HG03342 (cell line): ENCODE measurements at regions not wholly inside any gene's neighbourhood (a gene's known extent, or its start where the extent isn't known, plus 50 kb on each side); places are given as distances from the start of the nearest gene placed in this dataset.
"Not testable (repeated sequence)": the region's sequence is repeated elsewhere in the genome, so short reads cannot be mapped to it uniquely, and the experiment has no call there.

ENCODE experiments used
- ATAC-seq: cut with Tn5 transposase; IDR thresholded peaks from one replicate; pipeline ENCODE4 v1.9.1; 2021; ENCODE audit warnings: mild to moderate bottlenecking, moderate library complexity; ENCODE audit not compliant: unreplicated experiment

DNA sequence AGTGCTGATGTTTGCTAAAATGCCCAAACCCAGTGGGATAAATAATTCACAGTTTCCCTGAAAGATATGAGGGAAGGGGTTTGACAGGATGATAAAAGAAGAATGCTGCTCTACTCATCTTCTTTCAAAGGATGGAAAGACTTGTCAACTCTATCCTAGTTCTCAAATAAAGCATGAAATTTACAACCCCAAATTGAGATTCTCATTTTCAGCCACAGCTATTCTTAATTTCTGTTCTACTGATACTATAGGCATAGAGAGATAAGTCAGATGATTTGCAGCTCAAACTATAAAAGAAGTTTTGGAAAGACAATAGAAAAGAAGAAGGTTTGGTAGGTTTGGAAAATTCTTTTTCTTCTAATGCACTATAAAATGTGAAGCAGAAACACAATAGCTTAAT lies 542.6 kb downstream of the CSNK1G3 start:
- ATAC-seq, result no peak

GRCh38 chr5:124053340-124053739 lies 541.4 kb downstream of the CSNK1G3 start:
- ATAC-seq, result no peak

- ATAC-seq, result no peak
Measured at GRCh38 chr5:124052201-124052600, 540.2 kb downstream of the CSNK1G3 start.

GRCh38 chr5:124050120-124050770 lies 538.3 kb downstream of the CSNK1G3 start:
- ATAC-seq, result no peak

DNA sequence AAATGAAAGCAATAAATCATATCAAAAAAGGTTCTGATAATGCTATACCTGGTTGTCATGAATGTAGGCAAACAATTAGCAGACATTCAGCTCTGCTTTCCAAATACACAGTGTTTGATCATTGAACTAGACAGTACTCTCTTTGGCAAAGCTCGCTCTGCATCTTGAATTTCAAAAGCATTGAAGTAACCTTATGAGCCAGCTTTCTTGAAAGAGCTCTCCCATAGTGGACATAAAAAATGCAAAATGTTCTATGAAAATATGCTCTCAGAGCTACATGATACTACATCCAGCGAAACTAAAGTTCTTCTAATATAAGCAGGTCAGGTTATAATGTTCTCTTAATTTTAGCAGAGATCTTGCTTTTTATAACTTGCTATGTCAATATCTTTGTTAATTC lies 533.4 kb downstream of the CSNK1G3 start:
- no peak for ATAC-seq

DNA sequence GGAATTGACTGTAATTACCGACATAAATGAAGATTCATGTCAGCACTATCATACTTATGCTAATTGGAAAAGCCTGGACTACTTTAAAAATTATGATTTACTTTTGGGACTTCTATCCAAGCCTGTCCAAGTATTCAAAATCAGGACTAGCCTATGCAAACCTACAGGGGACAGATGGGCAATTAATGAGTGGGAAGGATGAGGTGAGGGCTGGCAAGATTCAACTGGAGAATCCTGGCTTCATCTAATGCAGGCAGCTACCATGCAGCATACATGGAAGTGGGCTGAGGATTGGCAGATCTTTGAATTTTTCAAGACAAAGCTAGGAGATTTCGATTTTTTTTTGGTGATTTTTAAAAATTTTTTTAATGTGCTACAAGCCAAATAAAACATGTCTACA lies 532.6 kb downstream of the CSNK1G3 start:
- no peak for ATAC-seq

DNA sequence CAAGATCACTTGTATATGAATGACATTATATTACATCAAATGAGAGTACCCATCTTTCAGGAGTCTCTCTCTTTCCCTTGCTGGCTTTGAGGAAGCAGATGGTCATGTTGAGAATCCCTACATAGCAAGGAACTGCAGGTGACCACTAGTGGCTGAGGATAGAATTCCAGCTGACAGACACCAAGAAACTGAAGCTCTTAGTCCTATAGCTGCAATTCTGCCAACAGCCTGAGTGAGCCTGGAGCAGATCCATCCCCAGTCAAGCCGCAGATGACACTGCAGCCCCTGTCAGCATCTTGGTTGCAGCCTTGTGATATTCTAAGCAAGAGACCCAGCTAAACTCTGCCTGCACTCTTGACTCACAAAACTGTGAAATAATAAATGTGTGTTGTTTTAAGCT lies 531.5 kb downstream of the CSNK1G3 start:
- ATAC-seq, result no peak

- ATAC-seq, result no peak
Measured at GRCh38 chr5:124040799-124041198, 528.8 kb downstream of the CSNK1G3 start.

DNA sequence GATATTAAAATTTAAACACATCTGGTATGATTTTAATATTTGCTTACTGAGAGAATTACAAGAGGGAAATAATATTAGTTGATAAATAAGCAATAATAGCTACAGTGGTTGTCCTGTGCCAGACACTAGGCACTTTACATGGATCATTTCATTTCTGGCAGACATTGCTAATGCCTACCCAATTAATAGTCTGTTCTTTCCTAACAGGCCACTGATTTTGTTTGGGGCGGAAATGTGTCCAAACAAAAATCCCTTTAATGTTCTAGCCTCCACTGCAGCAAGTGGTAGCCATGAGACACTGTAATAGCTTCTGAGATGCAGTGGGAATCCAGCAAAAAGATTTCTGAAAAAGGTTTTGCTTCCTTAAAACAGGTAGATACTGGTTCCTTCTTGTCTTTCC lies 527.4 kb downstream of the CSNK1G3 start:
- no peak for ATAC-seq

DNA sequence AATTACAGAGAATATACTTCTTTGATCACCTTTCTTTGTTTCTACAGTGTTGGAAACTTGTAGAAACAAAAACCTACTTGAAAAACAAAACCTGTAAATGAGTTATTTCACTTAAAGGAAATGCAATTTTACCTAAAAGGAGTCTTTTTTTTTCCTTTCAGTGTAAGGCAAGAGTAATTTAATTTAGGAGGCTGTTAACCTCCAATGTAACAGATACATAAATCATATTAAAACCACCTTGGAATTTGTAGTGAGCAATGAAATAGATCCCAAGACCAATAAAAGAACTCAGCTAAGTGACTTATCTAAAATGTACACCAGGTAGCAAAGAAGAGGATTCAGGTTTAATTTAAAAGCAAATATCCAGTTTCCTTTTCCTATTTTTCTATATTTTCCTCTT lies 524.8 kb downstream of the CSNK1G3 start:
- no peak for ATAC-seq

GRCh38 chr5:124034963-124035362 lies 523.0 kb downstream of the CSNK1G3 start:
- ATAC-seq, result peak; percentile 99

DNA sequence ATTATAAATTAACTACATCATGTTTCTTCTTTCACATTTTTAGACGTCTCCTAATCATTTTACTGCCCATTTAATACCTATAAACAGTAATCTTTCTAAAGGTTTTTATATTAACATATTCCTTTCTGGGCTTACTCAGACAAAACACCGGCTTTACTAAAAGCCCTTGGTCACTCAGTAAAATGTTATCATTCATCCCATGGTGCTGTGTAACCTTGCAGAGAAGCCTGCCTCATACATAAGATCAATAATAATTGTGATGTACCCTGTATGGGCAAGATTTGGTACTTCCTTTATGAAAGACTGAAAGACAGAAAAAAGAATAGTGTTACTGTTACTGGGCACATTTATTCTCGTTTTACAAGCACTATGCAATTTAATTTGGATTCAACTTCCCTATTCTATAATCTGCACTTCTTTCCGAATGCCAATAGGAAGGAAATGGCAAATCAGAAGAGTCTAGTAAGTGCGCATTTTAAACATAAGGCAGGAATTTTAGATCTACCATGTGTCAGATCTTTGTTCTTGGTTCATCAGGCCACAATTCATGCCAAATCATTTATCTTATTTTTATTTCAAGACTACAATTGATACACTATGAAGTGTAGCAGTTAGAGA lies 522.2 kb downstream of the CSNK1G3 start:
- no peak for ATAC-seq

GRCh38 chr5:124030043-124030491 lies 518.1 kb downstream of the CSNK1G3 start:
- ATAC-seq, result no peak

DNA sequence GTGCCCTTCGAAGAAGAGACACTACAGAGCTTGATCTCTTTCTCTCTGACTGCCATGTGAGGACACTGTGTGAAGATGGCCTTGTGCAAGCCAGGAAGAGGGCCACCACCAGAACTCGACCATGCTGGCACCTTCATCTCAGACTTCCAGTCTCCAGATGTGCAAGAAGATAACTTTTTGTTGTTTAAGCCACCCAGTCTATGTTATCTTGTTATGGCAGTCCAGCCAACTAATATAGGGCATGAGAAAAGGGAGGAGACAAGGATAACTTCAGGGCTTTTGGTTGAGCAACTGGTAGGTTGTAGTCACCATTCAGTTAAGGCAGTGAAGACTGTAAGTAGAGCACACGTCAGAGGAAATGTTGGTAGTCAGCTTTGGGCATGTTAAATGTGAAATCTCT lies 515.5 kb downstream of the CSNK1G3 start:
- ATAC-seq, result no peak

- ATAC-seq, result no peak
Measured at GRCh38 chr5:124025306-124025845, 513.4 kb downstream of the CSNK1G3 start.

GRCh38 chr5:124022966-124023365 lies 511.0 kb downstream of the CSNK1G3 start:
- ATAC-seq, result no peak

GRCh38 chr5:124021776-124022175 lies 509.8 kb downstream of the CSNK1G3 start:
- ATAC-seq, result no peak

GRCh38 chr5:124021066-124021641 lies 509.2 kb downstream of the CSNK1G3 start:
- no peak for ATAC-seq

DNA sequence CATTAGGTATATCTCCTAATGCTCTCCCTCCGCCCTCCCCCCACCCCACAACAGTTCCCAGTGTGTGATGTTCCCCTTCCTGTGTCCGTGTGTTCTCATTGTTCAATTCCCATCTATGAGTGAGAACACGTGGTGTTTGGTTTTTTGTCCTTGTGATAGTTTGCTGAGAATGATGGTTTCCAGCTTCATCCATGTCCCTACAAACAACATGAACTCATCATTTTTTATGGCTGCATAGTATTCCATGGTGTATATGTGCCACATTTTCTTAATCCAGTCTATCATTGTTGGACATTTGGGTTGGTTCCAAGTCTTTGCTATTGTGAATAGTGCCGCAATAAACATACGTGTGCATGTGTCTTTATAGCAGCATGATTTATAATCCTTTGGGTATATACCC lies 505.3 kb downstream of the CSNK1G3 start:
- not testable (repeated sequence) for ATAC-seq

DNA sequence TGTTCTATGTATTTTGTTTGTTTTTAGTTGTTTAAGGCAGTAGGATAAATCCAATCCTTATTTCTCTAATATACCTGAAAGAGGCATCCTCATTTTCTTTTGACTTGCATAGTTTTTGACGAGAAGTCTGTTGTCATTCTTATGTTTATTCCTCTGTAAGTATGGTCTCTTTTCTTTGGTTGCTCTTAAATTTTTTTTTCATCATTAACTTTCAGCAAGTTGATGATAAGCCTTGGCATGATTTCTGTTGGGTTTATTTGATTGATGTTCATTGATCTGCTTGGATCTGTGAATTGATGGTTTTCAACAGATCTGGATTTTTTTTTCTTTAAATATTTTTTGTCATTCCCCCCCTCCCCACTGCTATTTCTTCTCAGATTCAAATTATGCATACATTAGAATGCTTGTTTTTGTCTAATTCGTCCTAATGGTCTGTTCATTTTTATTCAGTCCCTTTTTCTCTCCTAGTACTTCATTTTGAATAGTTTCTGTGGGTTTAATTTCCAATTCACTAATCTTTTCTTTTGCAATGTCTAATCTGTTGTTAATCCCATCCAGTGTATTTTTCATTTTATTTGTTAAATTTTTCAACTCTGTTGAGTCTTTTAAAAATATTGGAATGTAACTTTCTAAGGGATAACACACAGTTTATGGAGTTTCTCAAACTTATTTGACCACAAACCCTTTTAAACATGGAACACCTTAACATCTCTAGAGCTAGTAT lies 495.9 kb downstream of the CSNK1G3 start:
- ATAC-seq, result no peak

- no peak for ATAC-seq
Measured at GRCh38 chr5:124001036-124001615, 489.1 kb downstream of the CSNK1G3 start.
